HG02571 (cell line): ENCODE measurements at regions not wholly inside any gene's neighbourhood (a gene's known extent, or its start where the extent isn't known, plus 50 kb on each side); places are given as distances from the start of the nearest gene placed in this dataset.
"Not testable (repeated sequence)": the region's sequence is repeated elsewhere in the genome, so short reads cannot be mapped to it uniquely, and the experiment has no call there.

ENCODE experiments used
- ATAC-seq: cut with Tn5 transposase; IDR thresholded peaks from one replicate; pipeline ENCODE4 v1.9.1; 2021; ENCODE audit warnings: mild to moderate bottlenecking, moderate library complexity; ENCODE audit not compliant: unreplicated experiment

GRCh38 chr10:81386817-81387216 lies 488.2 kb upstream of the NRG3 start:
- ATAC-seq: no peak

- no peak for ATAC-seq
Measured at GRCh38 chr10:81403451-81403850, 471.5 kb upstream of the NRG3 start.

- no peak for ATAC-seq
Measured at GRCh38 chr10:81405399-81405798, 469.6 kb upstream of the NRG3 start.

GRCh38 chr10:81414038-81414437 lies 461.0 kb upstream of the NRG3 start:
- no peak for ATAC-seq

- ATAC-seq: no peak
Measured at GRCh38 chr10:81426722-81427121, 448.3 kb upstream of the NRG3 start.

- ATAC-seq: no peak
Measured at GRCh38 chr10:81428456-81429134, 446.4 kb upstream of the NRG3 start.

GRCh38 chr10:81439445-81439844 lies 435.5 kb upstream of the NRG3 start:
- no peak for ATAC-seq

GRCh38 chr10:81441624-81442023 lies 433.4 kb upstream of the NRG3 start:
- not testable (repeated sequence) for ATAC-seq

GRCh38 chr10:81444242-81444929 lies 430.6 kb upstream of the NRG3 start:
- no peak for ATAC-seq

- no peak for ATAC-seq
Measured at GRCh38 chr10:81450651-81451050, 424.3 kb upstream of the NRG3 start.

GRCh38 chr10:81472927-81473470 lies 402.0 kb upstream of the NRG3 start:
- no peak for ATAC-seq

- ATAC-seq: no peak
Measured at GRCh38 chr10:81473755-81474154, 401.2 kb upstream of the NRG3 start.

GRCh38 chr10:81479316-81479715 lies 395.7 kb upstream of the NRG3 start:
- ATAC-seq: no peak

GRCh38 chr10:81496626-81497025 lies 378.4 kb upstream of the NRG3 start:
- ATAC-seq: no peak

- ATAC-seq: no peak
Measured at GRCh38 chr10:81498011-81498551, 376.9 kb upstream of the NRG3 start.

- ATAC-seq: no peak
Measured at GRCh38 chr10:81502677-81503359, 372.2 kb upstream of the NRG3 start.

- ATAC-seq: not testable (repeated sequence)
Measured at GRCh38 chr10:81505777-81506176, 369.2 kb upstream of the NRG3 start.

- no peak for ATAC-seq
Measured at GRCh38 chr10:81514811-81515210, 360.2 kb upstream of the NRG3 start.

- no peak for ATAC-seq
Measured at GRCh38 chr10:81520688-81521087, 354.3 kb upstream of the NRG3 start.

GRCh38 chr10:81524467-81524866 lies 350.5 kb upstream of the NRG3 start:
- ATAC-seq: no peak

- ATAC-seq: no peak
Measured at GRCh38 chr10:81532403-81532802, 342.6 kb upstream of the NRG3 start.
